Testis (tissue), 2 donors: ENCODE measurements at regions not wholly inside any gene's neighbourhood (a gene's known extent, or its start where the extent isn't known, plus 50 kb on each side); places are given as distances from the start of the nearest gene placed in this dataset.

ENCODE experiments used
- DNase-seq: peaks from one replicate; pipeline ENCODE4 v3.0.0-alpha.2; 2019
- H3K27ac ChIP-seq, 2 donors: fragments of 200-600 bp; sonication (generic); one replicate each; pipeline ENCODE4 v1.5.1; 2019
- H3K27me3 ChIP-seq: fragments of 200-600 bp; sonication (generic); one replicate; pipeline ENCODE4 v1.5.1; 2019
- H3K36me3 ChIP-seq: fragments of 200-600 bp; sonication (generic); one replicate; pipeline ENCODE4 v1.5.1; 2017; ENCODE audit warnings: low read depth; ENCODE audit errors: missing control alignments
- H3K4me1 ChIP-seq: fragments of 200-600 bp; sonication (generic); one replicate; pipeline ENCODE4 v1.5.1; 2019
- H3K4me3 ChIP-seq, 2 donors: fragments of 200-600 bp; sonication (generic); one replicate each; pipeline ENCODE4 v1.5.1; 2017 to 2019
- H3K9me3 ChIP-seq: fragments of 200-600 bp; sonication (generic); one replicate; pipeline ENCODE4 v1.5.1; 2017
- CTCF ChIP-seq, 3 experiments: fragments of 450-650 bp in 2 of 3; fragments of 200-600 bp in 1 of 3; sonication (generic) in 1 of 3; IDR thresholded peaks; one replicate each; pipeline ENCODE4 v1.5.1; 2016 to 2019; ENCODE audit warnings: antibody characterized with exemption in 3 of 3, mild to moderate bottlenecking in 2 of 3, moderate library complexity in 1 of 3
- POLR2A ChIP-seq: fragments of 450-650 bp; IDR thresholded peaks from one replicate; pipeline ENCODE4 v1.6.1; 2017; ENCODE audit warnings: antibody characterized with exemption, mild to moderate bottlenecking, moderate library complexity
- WGBS, 2 donors: methylation state at CpG; one replicate each; pipeline ENCODE4 v1.1.5; 2018; 5-methylcytosine and 5-hydroxymethylcytosine counted together
- intact Hi-C: fragments of 100-400 bp; cut with DNase I; formaldehyde crosslinking; loops from one replicate; pipeline ENCODE4 v1.15.1; 2023; ENCODE audit warnings: low total_unique reads

DNA sequence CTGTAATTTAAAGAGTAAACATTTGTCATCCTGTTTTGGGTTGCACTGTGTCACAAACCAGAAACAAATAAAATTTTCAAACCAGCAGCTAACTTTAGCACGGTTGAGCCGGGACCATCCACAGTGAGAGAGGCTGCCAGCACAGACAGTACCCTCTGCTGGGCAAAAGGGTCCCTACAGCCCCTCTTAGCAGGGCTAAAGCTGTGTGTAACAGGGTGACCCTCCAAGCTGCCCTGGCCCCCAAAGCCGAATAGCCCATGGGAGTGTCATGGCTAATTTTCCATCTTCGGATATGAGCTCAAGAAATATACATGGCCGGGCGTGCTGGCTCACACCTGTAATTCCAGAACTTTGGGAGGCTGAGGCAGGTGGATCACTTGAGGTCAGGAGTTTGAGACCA, 157.1 kb upstream of the GRIN2B start:
- 75% methylated on average over 6 of the region's 6 CpGs for WGBS, 2 donors

DNA sequence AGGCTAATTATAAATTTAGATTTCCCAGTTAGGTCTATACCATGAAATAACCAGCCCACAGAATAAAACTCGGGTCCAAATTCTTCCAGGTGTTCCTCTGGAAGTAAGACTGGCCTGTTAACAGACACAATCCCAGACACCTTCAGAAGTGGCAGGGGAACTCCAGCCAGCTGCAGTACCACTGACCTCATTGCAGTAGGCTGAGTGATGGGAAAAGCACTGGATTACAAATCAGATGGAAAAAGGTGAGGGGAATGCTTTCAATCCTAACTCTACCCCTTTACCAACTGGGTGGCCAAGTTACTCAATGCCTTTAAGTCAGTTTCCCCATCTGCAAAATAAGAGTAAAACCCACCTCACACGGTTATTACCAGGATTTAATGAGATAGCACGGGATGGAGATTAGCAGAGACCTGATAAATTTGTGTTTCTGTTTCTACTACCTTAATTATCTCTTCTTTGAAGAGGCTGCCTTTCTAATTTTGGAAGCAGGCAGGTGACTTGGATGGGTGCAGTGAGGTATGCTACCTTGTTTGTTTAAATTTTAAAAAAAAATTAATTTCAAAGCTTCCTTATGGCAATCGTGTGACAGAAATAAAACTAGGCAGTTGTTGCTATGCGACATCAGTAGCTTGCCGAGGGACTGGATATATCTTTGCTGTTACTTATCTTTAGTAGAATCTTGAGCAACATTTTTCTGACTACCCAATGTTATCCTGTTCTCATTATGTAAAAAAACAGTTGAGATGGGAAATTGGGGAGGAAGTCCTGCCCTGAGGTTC, 167.3 kb upstream of the GRIN2B start:
- H3K27me3 ChIP-seq = no peaks in the 10 kb centered on the region
- TF ChIP-seq POLR2A (no peak), CTCF (IDR thresholded peaks at IDR 0.05) (no peak)
- intact Hi-C loops = no loop called here
- no peaks in the 10 kb centered on the region for H3K9me3 ChIP-seq
- H3K4me3 ChIP-seq = no peak overlapping the region
- H3K27ac ChIP-seq = no peak overlapping the region
- 69 to 74% methylated on average over 6 of the region's 6 CpGs for WGBS, 2 donors
- H3K4me1 ChIP-seq = no peaks in the 10 kb centered on the region
- H3K36me3 ChIP-seq = no peaks in the 10 kb centered on the region
- no peak for DNase-seq

More for the DNA sequence above, 157.1 kb upstream of the GRIN2B start:
- no peak for DNase-seq
- Histone ChIP-seq H3K4me3 (no peak overlapping the region), H3K27ac (no peak overlapping the region), H3K36me3 (no peaks in the 10 kb centered on the region), H3K27me3 (no peaks in the 10 kb centered on the region), H3K4me1 (no peaks in the 10 kb centered on the region), H3K9me3 (no peaks in the 10 kb centered on the region)
- TF ChIP-seq POLR2A (no peak), CTCF (IDR thresholded peaks at IDR 0.05) (no peak)
- intact Hi-C loops = no loop called here

DNA sequence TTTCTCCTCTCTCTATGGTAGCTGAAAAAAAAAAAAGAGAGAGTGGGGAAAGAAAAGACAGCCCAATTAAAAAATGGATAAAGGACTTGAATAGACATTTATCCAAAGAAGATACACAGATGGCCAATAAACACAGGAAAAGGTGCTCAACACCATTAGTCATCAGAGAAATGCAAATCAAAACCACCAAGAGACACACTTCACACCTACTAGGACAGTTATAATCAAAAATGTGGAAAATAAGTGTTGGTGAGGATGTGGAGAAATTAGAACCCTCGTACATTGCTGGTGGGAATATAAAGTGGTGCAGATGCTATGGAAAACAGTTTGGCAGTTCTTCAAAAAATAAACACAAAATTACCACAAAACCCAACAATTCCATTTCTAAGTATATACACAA, 172.4 kb upstream of the GRIN2B start:
- H3K27me3 ChIP-seq = no peaks in the 10 kb centered on the region

DNA sequence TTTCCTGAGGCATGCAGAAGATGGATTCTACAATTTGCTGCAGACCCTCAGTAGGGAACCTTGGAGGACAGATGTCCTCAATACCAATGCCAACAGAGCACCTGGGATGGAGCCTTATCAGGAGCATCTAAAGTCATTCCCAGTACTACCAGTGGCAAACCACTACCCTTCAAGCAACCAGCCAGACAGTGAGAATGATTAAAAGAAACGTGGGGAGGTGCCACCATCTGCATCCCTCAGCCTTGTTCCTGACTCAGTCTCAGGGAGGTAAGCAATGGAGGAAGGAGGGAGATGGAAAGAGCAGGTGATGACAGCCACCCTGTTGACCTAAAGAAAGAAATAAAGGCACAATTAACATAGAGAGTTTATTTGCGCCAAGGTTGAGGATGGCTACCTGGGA, 175.2 kb upstream of the GRIN2B start:
- no peak for TF ChIP-seq CTCF (IDR thresholded peaks at IDR 0.05)
- TF ChIP-seq POLR2A = no peak
- WGBS, 2 donors = 68 to 75% methylated on average over 2 of the region's 2 CpGs
- no peaks in the 10 kb centered on the region for H3K4me1 ChIP-seq
- H3K9me3 ChIP-seq = no peaks in the 10 kb centered on the region
- no peaks in the 10 kb centered on the region for H3K27me3 ChIP-seq
- no peaks in the 10 kb centered on the region for H3K36me3 ChIP-seq
- no peak for DNase-seq
- H3K27ac ChIP-seq = no peak overlapping the region
- intact Hi-C loops = no loop called here
- no peak overlapping the region for H3K4me3 ChIP-seq

More for the DNA sequence above, 172.4 kb upstream of the GRIN2B start:
- Histone ChIP-seq H3K9me3 (no peaks in the 10 kb centered on the region), H3K4me3 (no peak overlapping the region), H3K27ac (no peak overlapping the region), H3K36me3 (no peaks in the 10 kb centered on the region), H3K4me1 (no peaks in the 10 kb centered on the region)
- 81 to 88% methylated on average over 1 of the region's 1 CpG for WGBS, 2 donors
- no peak for DNase-seq
- TF ChIP-seq POLR2A (no peak), CTCF (IDR thresholded peaks at IDR 0.05) (no peak)
- intact Hi-C loops = no loop called here
